Neural cell (in vitro differentiated cells): ENCODE measurements at regions not wholly inside any gene's neighbourhood (a gene's known extent, or its start where the extent isn't known, plus 50 kb on each side); places are given as distances from the start of the nearest gene placed in this dataset.

Experiments used
- CTCF ChIP-seq: fragments of 450-650 bp; IDR thresholded peaks from 2 replicates; pipeline ENCODE4 v1.5.1; 2014; ENCODE audit warnings: antibody characterized with exemption, mild to moderate bottlenecking, moderate library complexity; ENCODE audit not compliant: poor library complexity, severe bottlenecking
- EP300 ChIP-seq: fragments of 450-650 bp; conservative IDR thresholded peaks from 2 replicates; pipeline ENCODE4 v1.6.1; 2014; ENCODE audit warnings: antibody characterized with exemption, mild to moderate bottlenecking, moderate library complexity; ENCODE audit not compliant: poor library complexity, severe bottlenecking
- EZH2 ChIP-seq: fragments of 200-600, 300-800 bp; shearing (Covaris generic), sonication (generic); IDR thresholded peaks from 2 replicates; pipeline ENCODE4 v1.6.1; 2014; ENCODE audit warnings: antibody characterized with exemption, low read length, borderline replicate concordance, mild to moderate bottlenecking; ENCODE audit not compliant: insufficient read depth, poor library complexity, severe bottlenecking
- RAD21 ChIP-seq: fragments of 450-650 bp; conservative IDR thresholded peaks from 2 replicates; pipeline ENCODE4 v1.6.1; 2014; ENCODE audit warnings: antibody characterized with exemption, mild to moderate bottlenecking, moderate library complexity
- TAF1 ChIP-seq: IDR thresholded peaks from 2 replicates; pipeline ENCODE4 v1.6.1; 2012; ENCODE audit warnings: low read depth

- TF ChIP-seq CTCF, result no peak
- TF ChIP-seq EZH2, result no peak
- TF ChIP-seq EP300, result no peak
- TF ChIP-seq RAD21, result no peak
- TF ChIP-seq TAF1, result no peak
Measured at GRCh38 chr16:80039777-80040176, 439.2 kb upstream of the MAF start.
